C1 segment of cervical spinal cord (tissue), 14 donors: ENCODE measurements at regions not wholly inside any gene's neighbourhood (a gene's known extent, or its start where the extent isn't known, plus 50 kb on each side); places are given as distances from the start of the nearest gene placed in this dataset.
"Not testable (repeated sequence)": the region's sequence is repeated elsewhere in the genome, so short reads cannot be mapped to it uniquely, and the experiment has no call there.

ENCODE experiments used
- DNase-seq, 14 donors: peaks; one replicate each; lab custom pipeline; 2025; lab: John Stamatoyannopoulos, UW

DNA sequence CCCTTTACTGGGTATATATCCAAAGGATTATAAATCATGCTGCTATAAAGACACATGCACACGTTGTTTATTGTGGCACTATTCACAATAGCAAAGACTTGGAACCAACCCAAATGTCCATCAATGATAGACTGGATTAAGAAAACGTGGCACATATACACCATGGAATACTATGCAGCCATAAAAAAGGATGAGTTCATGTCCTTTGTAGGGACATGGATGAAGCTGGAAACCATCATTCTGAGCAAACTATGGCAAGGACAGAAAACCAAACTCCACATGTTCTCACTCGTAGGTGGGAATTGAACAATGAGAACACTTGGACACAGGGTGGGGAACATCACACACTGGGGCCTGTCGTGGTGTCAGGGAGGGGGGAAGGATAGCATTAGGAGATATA is 59.2 kb downstream of the CXorf49B start:
- DNase-seq, result not testable (repeated sequence)

DNA sequence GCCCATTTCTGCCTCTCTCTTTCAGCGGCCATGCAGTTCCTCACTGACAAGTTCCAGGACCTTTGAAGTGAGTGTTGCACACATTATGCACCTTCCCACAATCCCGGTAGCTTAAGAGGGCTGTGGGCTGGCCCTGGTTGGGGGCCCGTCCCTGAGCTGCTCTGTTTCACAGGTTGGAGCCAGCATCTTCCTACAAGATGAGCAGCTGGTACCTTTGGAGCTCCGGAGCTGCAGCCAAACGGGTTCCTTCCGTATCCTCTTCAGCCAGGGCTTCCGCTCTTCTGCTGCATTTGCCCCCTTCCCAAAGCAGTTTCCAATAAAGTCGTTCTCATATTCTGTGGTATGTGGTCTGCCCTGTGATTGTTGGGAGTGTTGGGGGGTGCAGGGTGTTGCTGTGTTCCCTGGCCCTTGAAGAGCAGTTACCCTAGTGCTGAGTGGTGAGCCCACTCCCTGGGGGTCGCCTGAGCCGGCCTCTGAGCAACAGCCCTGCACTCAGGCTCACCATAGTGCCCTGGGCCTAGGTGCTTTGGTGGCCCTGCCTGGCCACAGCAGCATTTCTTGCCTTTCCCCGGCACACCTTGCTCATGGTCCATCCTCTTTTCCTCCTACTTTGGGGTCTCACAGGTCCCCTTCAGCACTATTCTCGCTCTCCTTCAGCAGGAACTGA is 60.4 kb downstream of the CXorf49B start:
- no peak for DNase-seq

- no peak for DNase-seq
Measured at GRCh38 chrX:71828086-71828485, 64.9 kb downstream of the CXorf49B start.

DNA sequence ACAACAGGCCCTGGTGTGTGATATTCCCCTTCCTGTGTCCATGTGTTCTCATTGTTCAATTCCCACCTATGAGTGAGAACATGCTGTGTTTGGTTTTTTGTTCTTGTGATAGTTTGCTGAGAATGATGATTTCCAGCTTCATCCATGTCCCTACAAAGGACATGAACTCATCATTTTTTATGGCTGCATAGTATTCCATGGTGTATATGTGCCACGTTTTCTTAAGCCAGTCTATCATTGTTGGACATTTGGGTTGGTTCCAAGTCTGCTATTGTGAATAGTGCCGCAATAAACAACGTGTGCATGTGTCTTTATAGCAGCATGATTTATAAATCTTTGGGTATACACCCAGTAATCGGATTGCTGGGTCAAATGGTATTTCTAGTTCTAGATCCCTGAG is 72.6 kb upstream of the NHSL2 start:
- DNase-seq, result not testable (repeated sequence)

GRCh38 chrX:71846429-71846828 is 64.2 kb upstream of the NHSL2 start:
- DNase-seq, result no peak

DNA sequence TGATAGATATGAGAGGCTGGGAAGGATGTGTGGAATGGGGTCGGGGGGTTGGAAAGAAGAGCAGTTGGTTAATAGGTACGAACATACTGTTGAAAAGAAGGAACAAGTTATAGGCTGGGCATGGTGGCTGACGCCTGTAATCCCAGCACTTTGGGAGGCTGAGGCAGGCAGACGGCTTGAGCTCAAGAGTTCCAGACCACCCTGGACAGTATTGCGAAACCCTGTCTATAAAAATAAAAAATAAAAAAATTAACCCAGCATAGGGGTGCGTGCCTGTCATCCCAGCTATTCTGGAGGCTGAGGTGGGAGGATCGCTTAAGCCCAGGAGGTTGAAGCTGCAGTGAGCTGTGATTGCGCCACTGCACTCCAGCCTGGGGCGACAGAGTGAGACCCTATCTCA is 58.5 kb upstream of the NHSL2 start:
- DNase-seq, result no peak

GRCh38 chrX:71859637-71860036 is 51.0 kb upstream of the NHSL2 start:
- peak in 2 of 14 donors; percentile 9 to 32 for DNase-seq
